KMS-11 (cell line): ENCODE measurements at regions not wholly inside any gene's neighbourhood (a gene's known extent, or its start where the extent isn't known, plus 50 kb on each side); places are given as distances from the start of the nearest gene placed in this dataset.

Source experiments
- H2AFZ ChIP-seq: fragments of 200-600 bp; sonication (generic); 2 replicates; pipeline ENCODE4 v1.6.1; 2016; ENCODE audit warnings: antibody characterized with exemption, mixed run types, low read depth
- H3K27ac ChIP-seq: fragments of 200-600 bp; sonication (generic); 2 replicates; pipeline ENCODE4 v1.6.1; 2016; ENCODE audit warnings: mild to moderate bottlenecking, mixed run types
- H3K27me3 ChIP-seq: fragments of 200-600 bp; sonication (generic); 2 replicates; pipeline ENCODE4 v1.6.1; 2017; ENCODE audit warnings: mild to moderate bottlenecking, low read depth, mixed run types, moderate library complexity; ENCODE audit not compliant: insufficient read depth
- H3K36me3 ChIP-seq: fragments of 200-600 bp; sonication (generic); 2 replicates; pipeline ENCODE4 v1.6.1; 2017; ENCODE audit warnings: mild to moderate bottlenecking, mixed run types; ENCODE audit not compliant: insufficient read depth
- H3K4me1 ChIP-seq: fragments of 200-600 bp; sonication (generic); 2 replicates; pipeline ENCODE4 v1.6.1; 2016; ENCODE audit warnings: mild to moderate bottlenecking, low read depth, mixed run types; ENCODE audit not compliant: poor library complexity, severe bottlenecking
- H3K4me2 ChIP-seq: fragments of 200-600 bp; sonication (generic); 2 replicates; pipeline ENCODE4 v1.7.0; 2016; ENCODE audit warnings: mild to moderate bottlenecking, mixed run types
- H3K4me3 ChIP-seq: fragments of 200-600 bp; sonication (generic); IDR thresholded peaks from 2 replicates; pipeline ENCODE4 v1.6.1; 2017; ENCODE audit warnings: low read depth, low read length, mixed read lengths; ENCODE audit not compliant: insufficient read depth
- H3K79me2 ChIP-seq: fragments of 200-600 bp; sonication (generic); 2 replicates; pipeline ENCODE4 v1.6.1; 2016; ENCODE audit warnings: low read depth, mixed run types; ENCODE audit not compliant: insufficient read depth
- H3K9ac ChIP-seq: fragments of 200-600 bp; sonication (generic); 2 replicates; pipeline ENCODE4 v1.6.1; 2016; ENCODE audit warnings: mild to moderate bottlenecking, mixed run types
- H4K20me1 ChIP-seq: fragments of 200-600 bp; sonication (generic); 2 replicates; pipeline ENCODE4 v1.6.1; 2016; ENCODE audit warnings: mild to moderate bottlenecking, mixed run types; ENCODE audit not compliant: insufficient read depth
- CTCF ChIP-seq: fragments of 200-600 bp; sonication (generic); conservative IDR thresholded peaks from 2 replicates; pipeline ENCODE4 v1.6.1; 2017; ENCODE audit warnings: low read depth, mild to moderate bottlenecking, antibody characterized with exemption, low read length, moderate library complexity, mixed read lengths

GRCh38 chr1:38452246-38452645 is 405.7 kb upstream of the POU3F1 start:
- no peak overlapping the region for H3K9ac ChIP-seq
- no peak overlapping the region for H3K4me2 ChIP-seq
- no peaks in the 10 kb centered on the region for H3K79me2 ChIP-seq
- H3K27ac ChIP-seq, result no peak overlapping the region
- TF ChIP-seq CTCF, result no peak
- H3K36me3 ChIP-seq, result no peaks in the 10 kb centered on the region
- no peaks in the 10 kb centered on the region for H4K20me1 ChIP-seq
- H2AFZ ChIP-seq, result no peak overlapping the region
- no peaks in the 10 kb centered on the region for H3K27me3 ChIP-seq
- H3K4me3 ChIP-seq, result no peak overlapping the region
- no peaks in the 10 kb centered on the region for H3K4me1 ChIP-seq

DNA sequence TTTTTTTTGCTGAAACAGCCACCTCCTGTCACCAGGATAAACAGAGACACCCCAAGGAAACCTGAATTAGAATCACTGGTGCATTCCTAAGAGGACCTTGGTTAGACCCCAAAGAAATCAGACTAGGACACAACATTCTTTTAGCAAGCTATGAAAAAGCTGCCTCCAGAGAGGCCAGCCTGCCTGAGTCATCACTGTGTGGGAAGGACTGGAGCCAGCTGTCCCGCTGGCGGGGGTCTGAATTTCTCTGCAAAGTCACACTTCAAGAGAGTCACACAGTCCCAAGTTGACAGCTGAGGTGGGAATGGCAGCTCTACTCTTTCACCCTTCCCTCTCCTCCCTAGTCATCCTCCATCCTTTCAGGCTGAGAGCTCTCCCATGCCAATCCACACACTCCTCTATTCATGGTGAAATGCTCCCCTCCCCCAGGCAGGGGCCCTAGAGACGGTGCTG is 405.0 kb upstream of the POU3F1 start:
- H3K4me2 ChIP-seq, result no peak overlapping the region
- no peak overlapping the region for H3K4me3 ChIP-seq
- no peak overlapping the region for H2AFZ ChIP-seq

DNA sequence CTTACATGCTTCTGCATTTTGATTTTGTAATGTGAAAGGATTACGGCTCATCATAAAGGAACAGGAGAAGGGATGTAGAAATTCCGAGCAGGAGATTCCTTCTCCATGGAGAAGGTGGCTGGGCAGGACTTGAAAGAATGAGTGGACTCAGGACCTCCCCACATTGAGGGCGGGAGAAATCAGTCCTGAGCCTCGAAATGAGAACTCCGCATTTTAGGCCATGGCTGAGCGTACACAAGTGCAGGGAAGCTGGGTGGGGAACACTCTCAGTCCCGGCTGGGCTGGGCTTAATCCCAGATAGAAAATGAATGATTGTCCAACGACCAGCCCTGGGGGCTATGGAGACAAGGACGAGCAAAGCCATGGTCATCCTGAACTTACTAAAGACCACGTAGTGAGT is 402.3 kb upstream of the POU3F1 start:
- Histone ChIP-seq H3K4me1 (no peaks in the 10 kb centered on the region), H3K4me3 (no peak overlapping the region), H4K20me1 (no peaks in the 10 kb centered on the region), H3K36me3 (no peaks in the 10 kb centered on the region), H3K27me3 (no peaks in the 10 kb centered on the region), H3K9ac (no peak overlapping the region), H2AFZ (no peak overlapping the region), H3K27ac (no peak overlapping the region), H3K4me2 (no peak overlapping the region), H3K79me2 (no peaks in the 10 kb centered on the region)
- no peak for TF ChIP-seq CTCF

More for the DNA sequence above, 405.0 kb upstream of the POU3F1 start:
- no peaks in the 10 kb centered on the region for H3K79me2 ChIP-seq
- H3K27me3 ChIP-seq, result no peaks in the 10 kb centered on the region
- H3K36me3 ChIP-seq, result no peaks in the 10 kb centered on the region
- no peak overlapping the region for H3K27ac ChIP-seq
- no peak overlapping the region for H3K9ac ChIP-seq
- TF ChIP-seq CTCF, result no peak
- no peaks in the 10 kb centered on the region for H3K4me1 ChIP-seq
- no peaks in the 10 kb centered on the region for H4K20me1 ChIP-seq

- no peaks in the 10 kb centered on the region for H4K20me1 ChIP-seq
Observed at GRCh38 chr1:38446936-38447335, 400.3 kb upstream of the POU3F1 start.

More at GRCh38 chr1:38446936-38447335, 400.3 kb upstream of the POU3F1 start:
- no peak overlapping the region for H3K9ac ChIP-seq
- H3K27me3 ChIP-seq, result no peaks in the 10 kb centered on the region
- no peaks in the 10 kb centered on the region for H3K36me3 ChIP-seq
- H3K4me2 ChIP-seq, result no peak overlapping the region
- H3K4me3 ChIP-seq, result no peak overlapping the region
- H2AFZ ChIP-seq, result no peak overlapping the region
- H3K27ac ChIP-seq, result no peak overlapping the region
- no peak for TF ChIP-seq CTCF
- H3K79me2 ChIP-seq, result no peaks in the 10 kb centered on the region
- H3K4me1 ChIP-seq, result no peaks in the 10 kb centered on the region
